HG03064 (cell line): ENCODE measurements at regions not wholly inside any gene's neighbourhood (a gene's known extent, or its start where the extent isn't known, plus 50 kb on each side); places are given as distances from the start of the nearest gene placed in this dataset.
A peak's percentile ranks its signal among the peaks of the same experiment; 100 is the strongest.

ENCODE experiments used
- ATAC-seq: cut with Tn5 transposase; IDR thresholded peaks from one replicate; pipeline ENCODE4 v1.9.1; 2021; ENCODE audit warnings: low read depth; ENCODE audit not compliant: unreplicated experiment

GRCh38 chr6:156725712-156726111 lies 51.5 kb upstream of the ARID1B start:
- ATAC-seq: no peak

- ATAC-seq: no peak
Measured at GRCh38 chr6:156720691-156721685, 56.2 kb upstream of the ARID1B start.

GRCh38 chr6:156719720-156720563 lies 57.2 kb upstream of the ARID1B start:
- ATAC-seq: peak; percentile 72

- ATAC-seq: no peak
Measured at GRCh38 chr6:156719395-156719719, 57.8 kb upstream of the ARID1B start.

- no peak for ATAC-seq
Measured at GRCh38 chr6:156718647-156719394, 58.4 kb upstream of the ARID1B start.

- ATAC-seq: no peak
Measured at GRCh38 chr6:156717542-156717941, 59.6 kb upstream of the ARID1B start.

GRCh38 chr6:156715839-156716238 lies 61.3 kb upstream of the ARID1B start:
- no peak for ATAC-seq

- no peak for ATAC-seq
Measured at GRCh38 chr6:156713548-156713947, 63.6 kb upstream of the ARID1B start.

- no peak for ATAC-seq
Measured at GRCh38 chr6:156710479-156710878, 66.7 kb upstream of the ARID1B start.

- no peak for ATAC-seq
Measured at GRCh38 chr6:156707818-156708217, 69.4 kb upstream of the ARID1B start.

GRCh38 chr6:156703719-156704118 lies 73.5 kb upstream of the ARID1B start:
- ATAC-seq: no peak

GRCh38 chr6:156701966-156702365 lies 75.2 kb upstream of the ARID1B start:
- no peak for ATAC-seq

GRCh38 chr6:156700440-156701057 lies 76.6 kb upstream of the ARID1B start:
- ATAC-seq: no peak

- ATAC-seq: no peak
Measured at GRCh38 chr6:156699935-156700334, 77.2 kb upstream of the ARID1B start.

GRCh38 chr6:156699017-156699421 lies 78.2 kb upstream of the ARID1B start:
- ATAC-seq: peak; percentile 38

- ATAC-seq: peak; percentile 65
Measured at GRCh38 chr6:156698239-156699016, 78.8 kb upstream of the ARID1B start.

- ATAC-seq: peak; percentile 32
Measured at GRCh38 chr6:156697225-156697830, 79.8 kb upstream of the ARID1B start.

- no peak for ATAC-seq
Measured at GRCh38 chr6:156695742-156696141, 81.4 kb upstream of the ARID1B start.

- ATAC-seq: no peak
Measured at GRCh38 chr6:156694679-156695078, 82.5 kb upstream of the ARID1B start.
